Activated CD4-positive, alpha-beta T cell treated with anti-CD3 and anti-CD28 coated beads, Interleukin-2, amount 50 U/mL, for 1 hour (primary cell): ENCODE measurements at regions not wholly inside any gene's neighbourhood (a gene's known extent, or its start where the extent isn't known, plus 50 kb on each side); places are given as distances from the start of the nearest gene placed in this dataset.

Source experiments
- DNase-seq: peaks from one replicate; pipeline ENCODE4 v3.0.0-alpha.2; 2020

- no peak for DNase-seq
These were observed 120.3 kb upstream of the MOCS1 start for GRCh38 chr6:40054602-40055001.

- DNase-seq, result no peak
These were observed 119.9 kb upstream of the MOCS1 start for GRCh38 chr6:40054186-40054585.

GRCh38 chr6:40049128-40049527 lies 114.9 kb upstream of the MOCS1 start:
- no peak for DNase-seq

- DNase-seq, result no peak
These were observed 109.9 kb upstream of the MOCS1 start for GRCh38 chr6:40044196-40044595.

GRCh38 chr6:40042232-40042631 lies 108.0 kb upstream of the MOCS1 start:
- DNase-seq, result no peak

GRCh38 chr6:40039042-40039441 lies 104.8 kb upstream of the MOCS1 start:
- DNase-seq, result no peak

GRCh38 chr6:40038626-40039025 lies 104.4 kb upstream of the MOCS1 start:
- no peak for DNase-seq

GRCh38 chr6:40037271-40037670 lies 103.0 kb upstream of the MOCS1 start:
- DNase-seq, result no peak

- DNase-seq, result no peak
These were observed 101.9 kb upstream of the MOCS1 start for GRCh38 chr6:40036186-40036585.

GRCh38 chr6:40028449-40028848 lies 94.2 kb upstream of the MOCS1 start:
- DNase-seq, result no peak

- no peak for DNase-seq
These were observed 88.6 kb upstream of the MOCS1 start for GRCh38 chr6:40022867-40023266.

GRCh38 chr6:40020166-40020565 lies 85.9 kb upstream of the MOCS1 start:
- no peak for DNase-seq

- no peak for DNase-seq
These were observed 81.3 kb upstream of the MOCS1 start for GRCh38 chr6:40015530-40015929.

- DNase-seq, result no peak
These were observed 77.6 kb upstream of the MOCS1 start for GRCh38 chr6:40011844-40012243.

GRCh38 chr6:40000964-40001515 lies 66.8 kb upstream of the MOCS1 start:
- DNase-seq, result no peak

GRCh38 chr6:39999006-39999867 lies 65.0 kb upstream of the MOCS1 start:
- no peak for DNase-seq

GRCh38 chr6:39998126-39998525 lies 63.9 kb upstream of the MOCS1 start:
- DNase-seq, result no peak

GRCh38 chr6:39997101-39997635 lies 62.9 kb upstream of the MOCS1 start:
- DNase-seq, result no peak

- no peak for DNase-seq
These were observed 61.4 kb upstream of the MOCS1 start for GRCh38 chr6:39995633-39996032.

- DNase-seq, result no peak
These were observed 58.8 kb upstream of the MOCS1 start for GRCh38 chr6:39992861-39993622.
